ENCODE measurements at regions not wholly inside any gene's neighbourhood (a gene's known extent, or its start where the extent isn't known, plus 50 kb on each side); places are given as distances from the start of the nearest gene placed in this dataset.

- TF ChIP-seq CREB1 (CRISPR knock-in tag; IDR thresholded peaks at IDR 0.05) (no peak), JUN (CRISPR knock-in tag; IDR thresholded peaks at IDR 0.05) (no peak), CTCF (IDR thresholded peaks at IDR 0.05) (no peak), CBFB (CRISPR knock-in tag; IDR thresholded peaks at IDR 0.05; ENCODE audit: low read depth) (no peak), ETV6 (CRISPR knock-in tag; IDR thresholded peaks at IDR 0.05) (no peak), ELF4 (CRISPR knock-in tag; IDR thresholded peaks at IDR 0.05; ENCODE audit: low read depth) (no peak)
Observed at GRCh38 chr3:189557824-189558223, 73.4 kb upstream of the TP63 start.

Data from WTC11 (cell line).